Kidney glomerular epithelial cell (primary cell): ENCODE measurements at regions not wholly inside any gene's neighbourhood (a gene's known extent, or its start where the extent isn't known, plus 50 kb on each side); places are given as distances from the start of the nearest gene placed in this dataset.

Source experiments
- DNase-seq: peaks from one replicate; lab custom pipeline; 2025; lab: John Stamatoyannopoulos, UW

DNA sequence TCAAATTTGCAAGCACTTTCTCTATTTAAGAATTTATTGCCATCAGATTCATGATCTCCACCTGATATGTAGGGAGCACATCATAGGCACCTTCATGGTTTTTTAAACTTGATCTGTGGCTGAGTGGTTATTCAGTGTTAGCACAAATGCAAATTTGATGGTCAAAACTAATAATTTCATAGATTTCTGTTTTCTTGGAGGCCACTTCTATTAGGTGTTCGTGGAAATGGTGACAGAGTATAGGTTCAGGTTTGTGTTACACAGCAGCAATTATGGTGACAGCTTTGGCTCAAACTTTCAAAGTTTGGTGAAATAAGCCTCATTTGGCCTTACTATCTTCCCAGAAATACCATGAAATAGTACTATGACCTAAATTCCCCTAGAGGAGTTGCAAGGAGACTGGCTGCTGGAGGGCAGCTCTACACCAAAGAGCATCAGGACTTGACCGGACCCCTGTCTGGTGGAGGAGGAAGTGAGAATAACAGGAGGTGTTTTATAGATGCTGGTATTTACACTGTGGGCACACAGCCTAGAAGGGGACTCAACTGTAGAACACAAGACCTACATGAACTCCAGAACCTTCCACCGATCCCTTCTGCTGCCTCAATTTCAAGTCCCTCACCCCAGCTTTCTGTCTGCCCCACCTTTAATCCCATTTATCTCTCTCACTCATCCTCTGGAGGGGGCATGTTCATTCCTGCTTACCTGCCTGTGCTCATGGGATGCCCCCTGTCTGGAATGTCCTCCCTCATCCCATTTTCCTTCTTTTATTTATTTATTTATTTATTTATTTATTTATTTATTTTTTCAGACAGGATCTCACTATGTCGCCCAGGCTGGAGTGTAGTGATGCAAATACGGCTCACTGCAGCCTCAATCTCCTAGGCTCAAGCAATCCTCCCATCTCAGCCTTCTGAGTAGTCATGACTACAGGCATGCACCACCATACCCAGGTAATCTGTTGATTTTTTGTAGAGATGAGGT lies 132.9 kb upstream of the SIX2 start:
- DNase-seq = no peak

DNA sequence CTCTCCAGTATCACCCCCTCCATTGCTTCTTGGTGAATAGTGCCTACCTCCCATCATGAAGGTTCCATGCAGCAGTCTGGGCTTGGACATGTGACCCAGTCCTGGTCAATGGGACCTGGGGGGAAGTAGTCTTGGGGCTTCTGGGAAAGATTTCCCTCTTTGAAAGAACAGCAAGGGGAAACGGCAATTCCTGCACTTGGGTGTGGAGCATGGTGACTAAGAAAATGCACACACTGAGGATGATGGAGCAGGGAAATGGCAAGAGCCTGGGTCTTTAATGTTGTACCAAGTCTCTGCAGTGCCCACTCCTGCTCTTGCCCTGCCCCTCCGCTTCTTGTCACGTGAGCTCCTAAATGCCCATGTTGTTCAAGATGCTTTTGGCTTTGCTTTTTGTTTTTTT lies 131.4 kb upstream of the SIX2 start:
- DNase-seq = no peak

DNA sequence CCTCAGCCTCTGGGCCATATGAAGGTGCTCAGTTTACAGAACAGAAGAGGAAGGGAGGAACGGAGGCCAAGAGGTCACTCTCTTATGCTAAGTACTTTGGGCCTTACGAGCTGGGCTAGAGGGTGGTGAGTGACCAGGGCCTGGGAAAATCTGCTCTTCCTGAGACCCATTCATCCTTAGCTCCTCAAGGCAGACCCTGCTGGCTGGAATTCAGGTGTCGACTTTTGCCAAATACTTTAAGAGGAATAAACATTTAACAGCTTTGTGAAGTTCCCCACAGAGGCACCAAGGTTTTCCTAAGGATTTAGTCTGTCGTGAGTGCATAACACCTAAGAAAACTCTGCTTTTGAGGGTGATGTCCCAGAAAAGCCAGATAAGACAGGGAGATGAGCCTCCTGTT lies 129.7 kb upstream of the SIX2 start:
- DNase-seq = no peak

DNA sequence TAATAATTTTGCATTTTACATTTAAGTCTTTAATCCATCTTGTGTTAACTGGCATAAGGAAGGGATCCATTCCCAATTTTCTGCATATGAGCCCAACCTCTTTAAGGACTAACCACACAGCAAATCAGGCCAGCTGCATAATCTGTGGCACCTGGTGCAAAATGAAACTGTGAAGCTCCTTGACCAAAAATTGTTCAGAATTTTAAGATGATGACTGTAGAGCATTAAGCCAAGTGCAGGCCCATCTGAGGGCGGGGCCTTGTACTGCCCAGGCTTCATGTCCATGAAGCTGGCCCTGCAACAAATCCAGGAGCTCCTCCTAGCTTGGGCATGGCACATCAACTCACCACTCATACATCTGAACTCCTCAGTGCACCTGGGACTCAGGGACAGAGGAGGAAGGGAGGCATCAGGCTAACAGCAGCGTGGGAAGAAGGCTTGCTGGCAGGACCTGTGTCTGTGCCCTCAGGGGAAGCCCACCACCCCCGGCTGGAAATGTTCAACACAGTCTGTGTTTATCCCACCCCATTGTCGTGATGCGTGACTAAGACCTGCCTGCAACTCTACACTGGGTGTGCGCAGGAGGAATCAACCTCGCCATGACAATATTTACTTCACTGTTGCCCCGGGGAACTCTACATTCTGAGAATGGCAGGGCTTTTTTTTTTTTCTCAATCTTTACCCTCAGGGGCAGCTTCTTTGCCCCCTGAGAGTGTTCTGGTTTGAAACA lies 128.9 kb upstream of the SIX2 start:
- no peak for DNase-seq

DNA sequence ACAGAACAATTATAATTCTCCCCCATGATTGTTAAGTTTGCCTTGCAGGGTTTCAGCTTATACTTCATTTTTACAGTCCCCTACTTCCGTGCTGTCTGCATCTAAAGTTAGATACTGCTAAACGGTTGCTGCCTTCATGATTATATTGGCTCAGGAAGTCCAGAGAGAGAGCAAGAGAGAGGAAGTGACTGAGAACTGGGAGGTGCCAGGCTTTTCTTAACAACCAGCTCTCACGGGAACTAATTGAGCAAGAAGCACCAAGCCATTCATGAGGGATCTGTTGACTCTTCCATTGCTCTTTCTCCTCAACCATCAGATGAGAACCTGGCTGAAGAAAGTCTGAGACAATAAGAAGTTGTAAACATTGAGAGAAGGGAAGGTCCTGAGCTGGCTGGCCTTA lies 125.5 kb upstream of the SIX2 start:
- no peak for DNase-seq

DNA sequence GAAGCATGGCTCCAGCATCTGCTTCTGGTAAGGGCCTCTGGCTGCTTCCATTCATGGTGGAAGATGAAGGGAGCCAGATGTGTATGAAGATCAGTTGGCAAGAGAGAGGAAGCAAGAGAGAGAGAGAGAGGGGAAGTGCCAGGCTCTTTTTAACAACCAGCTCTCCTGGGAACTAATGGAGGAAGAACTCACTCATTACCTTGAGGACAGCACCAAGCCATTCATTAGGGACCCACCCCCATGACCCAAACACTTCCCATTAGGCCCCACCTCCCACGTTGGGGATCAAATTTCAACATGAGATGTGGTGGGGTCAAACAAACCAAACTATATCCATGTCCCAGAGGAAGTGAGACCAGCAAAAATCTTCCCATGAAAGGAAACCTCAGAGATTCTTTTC lies 124.8 kb upstream of the SIX2 start:
- DNase-seq = no peak

DNA sequence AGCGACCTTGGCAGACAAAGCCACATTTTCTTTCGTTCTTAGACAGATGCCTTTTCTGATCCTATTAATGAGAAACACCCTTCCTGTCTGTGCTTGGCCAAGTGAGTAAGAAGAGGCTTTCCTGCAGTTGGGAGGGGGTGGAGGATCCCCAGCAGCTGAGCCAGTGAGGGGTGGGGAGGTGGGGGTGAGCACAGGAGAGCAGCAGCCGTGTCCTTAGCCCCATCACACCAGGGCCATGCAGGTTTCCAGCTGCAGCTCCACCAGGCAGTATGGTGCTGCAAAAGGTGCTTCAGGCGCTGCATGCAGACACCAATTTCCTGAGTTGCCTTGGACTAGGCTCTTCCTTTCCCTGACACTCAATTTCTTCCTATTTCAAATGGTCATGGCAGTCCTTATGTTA lies 123.3 kb upstream of the SIX2 start:
- no peak for DNase-seq

DNA sequence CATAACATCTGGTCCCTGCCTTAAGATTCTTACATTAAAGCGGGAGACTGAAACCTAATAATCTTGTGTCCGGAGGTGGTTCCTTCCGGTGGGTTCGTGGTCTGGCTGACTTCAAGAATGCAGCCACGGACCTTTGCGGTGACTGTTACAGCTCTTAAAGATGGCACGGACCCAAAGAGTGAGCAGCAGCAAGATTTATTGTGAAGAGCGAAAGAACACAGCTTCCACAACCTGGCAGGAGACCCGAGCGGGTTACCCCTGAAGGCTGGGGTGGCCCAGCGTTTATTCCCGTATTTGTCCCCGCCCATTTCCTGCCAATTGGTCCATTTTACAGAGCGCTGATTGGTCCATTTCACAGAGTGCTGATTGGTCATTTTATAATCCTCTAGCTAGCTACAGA lies 122.3 kb upstream of the SIX2 start:
- no peak for DNase-seq

GRCh38 chr2:45130736-45131135 lies 121.5 kb upstream of the SIX2 start:
- DNase-seq = no peak

- DNase-seq = peak; percentile 99
These were observed 119.3 kb upstream of the SIX2 start for GRCh38 chr2:45128580-45128997.

DNA sequence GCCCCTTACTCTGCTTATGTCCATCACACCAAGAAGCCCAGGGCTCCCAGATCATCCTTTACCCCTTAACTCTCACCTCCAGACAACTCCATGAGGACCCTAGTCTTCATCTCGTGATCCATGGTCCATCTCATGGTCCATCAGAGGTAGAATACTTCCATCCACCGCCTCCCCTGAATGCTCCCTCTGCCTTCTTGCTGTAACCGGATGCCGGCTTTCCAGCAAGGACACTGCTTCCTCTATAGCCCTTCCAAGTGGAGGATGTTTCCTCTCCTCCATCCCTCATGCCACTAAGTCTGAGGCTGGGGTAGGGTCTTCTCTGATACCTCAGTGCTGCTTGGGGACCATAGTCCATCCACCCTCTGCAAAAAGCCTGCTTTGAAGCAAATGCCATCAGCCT lies 118.6 kb upstream of the SIX2 start:
- DNase-seq = no peak

DNA sequence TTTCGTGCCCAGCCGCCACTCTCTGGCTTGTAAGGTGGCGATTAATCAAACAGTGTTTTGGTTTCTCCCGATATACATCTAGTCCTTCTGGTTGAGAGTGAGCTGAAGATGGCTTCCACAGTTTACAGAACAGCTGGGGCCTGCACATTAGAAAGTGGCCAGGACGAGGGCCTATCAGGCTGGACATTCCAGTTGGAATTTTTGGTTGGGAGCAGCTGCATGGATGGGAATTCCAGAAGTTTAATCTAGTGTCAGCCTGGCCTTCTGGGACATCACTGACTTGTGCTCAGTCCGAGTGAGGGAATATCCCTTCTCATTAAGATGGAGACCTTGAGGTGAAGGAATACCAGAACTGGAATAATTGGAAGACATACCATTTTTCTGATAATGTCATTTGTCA lies 118.1 kb upstream of the SIX2 start:
- DNase-seq = no peak

- DNase-seq = no peak
These were observed 116.0 kb upstream of the SIX2 start for GRCh38 chr2:45125232-45125631.

GRCh38 chr2:45124456-45124855 lies 115.2 kb upstream of the SIX2 start:
- DNase-seq = no peak

GRCh38 chr2:45123521-45124191 lies 114.4 kb upstream of the SIX2 start:
- DNase-seq = no peak

GRCh38 chr2:45123065-45123464 lies 113.8 kb upstream of the SIX2 start:
- no peak for DNase-seq

GRCh38 chr2:45121236-45121927 lies 112.1 kb upstream of the SIX2 start:
- peak; percentile 16 for DNase-seq

- no peak for DNase-seq
These were observed 111.3 kb upstream of the SIX2 start for GRCh38 chr2:45120546-45120945.

DNA sequence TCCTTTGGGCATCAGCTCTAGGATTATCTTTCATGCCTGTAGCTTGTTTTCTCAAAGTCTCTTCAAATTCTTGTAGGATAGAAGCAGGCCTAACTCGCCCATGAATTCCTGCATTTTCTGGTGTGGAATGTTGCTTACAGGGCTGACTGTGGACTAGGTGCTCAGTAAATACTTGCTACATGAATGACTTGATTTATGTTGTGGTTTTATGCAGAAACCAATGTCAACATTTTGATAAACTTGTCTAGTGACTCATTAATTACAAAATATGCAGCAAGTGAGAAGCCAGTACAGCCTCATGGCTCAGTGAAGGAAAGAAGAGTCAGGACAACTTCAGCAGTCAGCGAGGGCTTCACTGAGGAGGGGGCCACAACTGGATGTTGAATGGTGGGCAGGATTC lies 110.6 kb upstream of the SIX2 start:
- DNase-seq = peak; percentile 99

DNA sequence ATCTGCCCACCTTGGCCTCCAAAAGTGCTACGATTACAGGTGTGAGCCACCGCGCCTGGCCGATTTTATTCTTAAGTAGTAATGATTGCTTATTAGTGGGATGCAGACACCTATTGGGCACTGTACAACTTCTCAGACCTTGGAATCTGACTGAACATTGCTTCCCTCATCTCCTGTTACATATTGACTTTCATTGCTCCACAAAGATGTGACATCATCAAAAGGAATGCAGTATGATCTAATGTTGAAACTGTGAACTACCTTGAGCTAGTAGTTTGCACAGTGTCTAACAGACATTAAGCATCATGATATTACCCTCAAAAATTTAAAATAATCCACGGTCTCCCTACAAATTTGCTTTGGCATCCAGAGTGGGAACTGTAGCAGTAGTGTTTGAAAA lies 109.8 kb upstream of the SIX2 start:
- DNase-seq = peak; percentile 90

- DNase-seq = no peak
These were observed 108.1 kb upstream of the SIX2 start for GRCh38 chr2:45117383-45117782.

DNA sequence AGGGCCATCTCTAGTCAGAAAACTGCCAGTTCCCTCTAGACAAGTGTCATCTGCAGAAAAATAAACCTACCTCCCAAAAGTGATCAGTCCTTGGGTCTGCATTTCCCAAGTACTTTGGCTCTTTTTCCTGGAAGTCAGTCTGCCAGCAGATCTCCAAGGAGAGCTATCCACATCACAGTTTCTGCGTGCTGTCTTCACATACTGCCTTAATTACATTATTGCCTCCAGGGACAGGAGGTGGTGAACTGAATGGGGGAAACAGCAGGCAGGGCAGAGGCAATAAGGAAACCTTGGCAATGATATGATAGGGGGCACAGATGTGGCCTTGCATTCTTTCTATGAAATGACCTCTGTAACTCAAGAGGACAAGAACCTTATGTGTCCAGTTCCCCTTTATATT lies 105.9 kb upstream of the SIX2 start:
- DNase-seq = no peak
